Dermis blood vessel endothelial cell (primary cell): ENCODE measurements at regions not wholly inside any gene's neighbourhood (a gene's known extent, or its start where the extent isn't known, plus 50 kb on each side); places are given as distances from the start of the nearest gene placed in this dataset.

Experiments used
- DNase-seq: peaks from one replicate; pipeline ENCODE4 v3.0.0; 2010

- no peak for DNase-seq
Measured at GRCh38 chr6:56377295-56377694, 129.9 kb upstream of the COL21A1 start.

DNA sequence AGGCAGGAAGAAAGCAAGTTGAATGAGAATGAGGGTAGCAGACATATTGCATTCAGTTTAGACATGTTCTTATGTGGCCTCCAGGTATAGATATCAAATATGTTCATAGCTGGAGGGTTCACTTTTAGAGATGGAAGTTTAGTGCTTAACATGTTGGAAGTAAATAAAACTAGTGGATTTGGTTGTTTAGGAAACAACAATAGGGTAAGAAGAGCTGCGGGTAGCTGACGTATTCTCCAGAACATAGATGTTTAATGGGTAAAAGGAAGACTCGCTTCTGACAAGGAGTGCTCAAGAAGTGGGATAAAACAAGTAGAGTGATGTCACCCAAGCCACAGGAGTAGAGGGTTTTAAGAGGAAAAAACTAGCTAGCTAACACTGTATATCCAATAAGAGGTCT lies 128.4 kb upstream of the COL21A1 start:
- no peak for DNase-seq

GRCh38 chr6:56374841-56375369 lies 127.5 kb upstream of the COL21A1 start:
- DNase-seq, result peak; percentile 43

DNA sequence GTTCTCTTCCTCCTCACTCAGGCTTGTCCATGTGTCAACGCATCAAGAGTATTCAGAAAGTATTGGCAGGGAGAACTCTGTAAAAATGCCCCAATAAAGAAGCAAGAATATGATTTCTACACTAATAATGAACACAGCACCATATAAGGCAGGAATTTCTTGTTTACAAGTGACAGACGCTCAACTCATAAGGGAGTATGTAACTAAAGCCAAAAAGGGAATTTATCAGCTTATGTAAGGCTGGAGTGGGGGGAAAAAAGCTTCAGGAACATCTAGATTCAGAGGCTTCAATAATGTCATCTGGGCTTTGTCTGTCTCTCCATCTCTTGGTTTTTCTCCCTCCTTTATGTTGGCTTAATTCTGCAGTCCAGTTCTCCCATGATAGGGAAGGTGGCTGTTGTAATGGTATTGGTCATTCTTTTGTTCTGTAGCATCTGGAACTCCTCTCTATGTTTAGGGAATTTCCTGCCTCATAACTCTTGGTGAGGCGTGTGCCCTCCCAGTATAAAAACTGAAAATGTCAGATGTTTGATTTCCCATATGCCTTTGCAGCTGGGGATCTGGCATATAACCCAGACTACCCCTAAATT lies 125.1 kb upstream of the COL21A1 start:
- DNase-seq, result peak; percentile 52

- DNase-seq, result peak; percentile 98
Measured at GRCh38 chr6:56370561-56371211, 123.3 kb upstream of the COL21A1 start.

DNA sequence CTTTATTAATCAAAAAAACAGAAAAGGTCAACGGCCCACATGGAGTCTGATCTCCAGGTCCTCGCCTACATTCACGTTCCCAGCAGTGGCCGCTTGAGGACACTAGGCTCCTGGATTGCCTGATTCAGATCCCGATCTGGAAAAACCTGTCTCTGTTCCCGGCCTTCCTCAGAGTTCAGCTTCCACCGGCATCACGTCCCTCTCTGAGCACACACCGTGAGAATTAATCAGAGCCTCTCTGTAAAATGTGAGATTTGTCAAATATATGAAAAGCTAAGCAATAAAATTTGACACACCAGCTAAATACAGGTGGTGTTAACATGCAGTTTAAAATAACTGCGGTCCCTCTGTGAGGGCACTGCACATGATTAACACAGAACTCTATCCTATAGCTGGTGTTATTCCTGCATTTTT lies 122.8 kb upstream of the COL21A1 start:
- DNase-seq, result peak; percentile 95

- peak; percentile 83 for DNase-seq
Measured at GRCh38 chr6:56368491-56368890, 121.1 kb upstream of the COL21A1 start.

- DNase-seq, result no peak
Measured at GRCh38 chr6:56366141-56366852, 118.9 kb upstream of the COL21A1 start.

GRCh38 chr6:56364827-56365339 lies 117.5 kb upstream of the COL21A1 start:
- peak; percentile 51 for DNase-seq

GRCh38 chr6:56364431-56364826 lies 117.0 kb upstream of the COL21A1 start:
- DNase-seq, result no peak

- DNase-seq, result peak; percentile 78
Measured at GRCh38 chr6:56363796-56364430, 116.5 kb upstream of the COL21A1 start.

GRCh38 chr6:56361812-56362211 lies 114.4 kb upstream of the COL21A1 start:
- DNase-seq, result peak; percentile 97

DNA sequence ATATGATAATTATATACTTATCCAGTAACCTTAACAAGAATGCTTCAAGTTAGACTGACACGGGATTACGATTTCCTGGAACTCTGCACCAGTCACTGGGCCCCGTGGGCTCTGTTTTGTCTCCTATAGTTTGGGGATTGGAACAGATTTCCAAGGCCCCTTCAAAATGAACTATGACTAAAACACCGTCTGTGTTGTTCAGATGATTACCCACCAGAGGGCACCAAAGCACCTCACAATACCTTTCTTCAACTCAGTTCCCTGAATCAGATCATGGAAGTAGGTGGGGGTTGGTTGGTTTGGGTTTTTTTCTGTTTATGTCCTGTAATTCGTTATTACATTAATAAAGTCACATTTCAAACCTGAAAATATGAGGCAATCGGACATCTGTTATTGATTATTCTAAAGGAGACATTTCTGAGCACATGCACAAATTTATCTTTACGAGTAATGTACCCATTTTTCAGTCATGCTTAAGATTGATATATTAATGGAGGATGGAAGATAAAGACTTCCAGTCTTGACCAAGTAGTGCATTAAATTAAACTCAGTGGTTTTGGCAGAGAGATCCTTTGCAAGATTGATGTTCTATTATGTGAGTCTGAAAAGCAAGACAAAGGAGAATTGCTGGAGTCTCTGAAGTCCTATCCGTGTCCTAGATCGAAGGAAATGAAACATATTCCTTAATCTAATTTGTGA lies 112.0 kb upstream of the COL21A1 start:
- DNase-seq, result peak; percentile 89

DNA sequence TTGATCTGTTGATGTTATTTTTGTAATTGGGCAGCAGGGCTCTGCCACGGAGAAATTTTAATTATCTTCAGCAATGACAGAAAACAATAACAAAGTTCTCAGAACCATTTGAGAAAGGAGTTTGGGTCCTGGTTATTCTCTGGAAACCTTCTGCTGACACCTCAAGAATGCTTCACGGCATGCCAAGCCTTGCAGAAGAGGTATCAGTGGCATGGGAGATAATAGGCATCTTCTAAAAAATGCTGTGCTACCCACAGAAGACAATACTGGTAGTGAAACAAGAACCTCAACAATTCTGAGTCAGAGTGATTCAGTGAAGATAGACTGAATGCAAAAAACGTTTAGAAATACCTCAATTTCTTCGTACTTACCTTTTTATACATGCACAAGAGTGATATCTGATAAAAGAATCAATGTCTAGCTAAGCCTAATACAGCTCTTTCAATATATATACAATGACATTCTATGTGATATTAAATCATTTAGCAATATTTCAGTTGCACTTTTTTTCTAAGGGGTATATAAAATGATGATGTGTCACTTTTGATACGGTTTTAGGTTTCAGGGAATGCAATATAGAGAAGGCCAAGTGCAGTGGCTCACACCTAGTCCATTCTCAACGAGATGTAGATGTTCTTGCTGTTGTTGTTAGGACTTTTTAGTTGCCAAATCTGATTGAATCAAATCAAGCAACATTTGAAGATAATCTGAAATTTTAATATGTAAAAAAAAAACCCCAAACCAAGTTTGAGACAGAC lies 110.4 kb upstream of the COL21A1 start:
- no peak for DNase-seq

- DNase-seq, result peak; percentile 62
Measured at GRCh38 chr6:56356426-56356825, 109.0 kb upstream of the COL21A1 start.

GRCh38 chr6:56353860-56354259 lies 106.5 kb upstream of the COL21A1 start:
- DNase-seq, result no peak

DNA sequence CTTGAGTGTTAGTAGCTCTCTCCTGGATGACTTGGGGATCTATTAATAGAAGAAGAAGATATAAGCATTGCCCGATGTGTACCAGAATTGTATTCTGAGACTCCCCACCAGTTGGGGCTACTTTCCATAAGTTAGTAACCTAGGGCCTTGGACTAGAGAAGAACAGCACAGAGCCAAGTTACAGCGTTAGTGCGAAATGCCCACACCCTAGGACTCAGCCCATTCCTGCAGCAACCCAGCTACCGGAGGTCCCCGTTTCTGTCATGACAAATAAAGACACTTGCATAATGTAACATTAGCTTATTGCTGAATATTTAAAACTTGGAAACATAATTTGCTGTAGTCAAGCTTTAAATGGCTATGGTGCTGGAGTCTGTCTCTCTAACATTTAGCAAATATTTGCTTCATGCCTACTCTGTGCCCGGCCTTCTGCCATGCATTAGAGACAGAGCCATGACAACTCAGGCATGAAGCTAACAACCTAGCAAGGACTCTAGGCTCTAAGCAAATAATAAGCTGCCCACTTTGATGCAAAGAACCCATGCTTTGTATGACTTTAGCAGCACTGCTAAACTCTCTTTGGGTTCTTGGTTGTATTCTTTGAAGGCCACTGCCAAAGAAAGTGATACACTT lies 103.4 kb upstream of the COL21A1 start:
- no peak for DNase-seq

- no peak for DNase-seq
Measured at GRCh38 chr6:56349194-56349593, 101.8 kb upstream of the COL21A1 start.

- DNase-seq, result no peak
Measured at GRCh38 chr6:56348578-56348977, 101.2 kb upstream of the COL21A1 start.

DNA sequence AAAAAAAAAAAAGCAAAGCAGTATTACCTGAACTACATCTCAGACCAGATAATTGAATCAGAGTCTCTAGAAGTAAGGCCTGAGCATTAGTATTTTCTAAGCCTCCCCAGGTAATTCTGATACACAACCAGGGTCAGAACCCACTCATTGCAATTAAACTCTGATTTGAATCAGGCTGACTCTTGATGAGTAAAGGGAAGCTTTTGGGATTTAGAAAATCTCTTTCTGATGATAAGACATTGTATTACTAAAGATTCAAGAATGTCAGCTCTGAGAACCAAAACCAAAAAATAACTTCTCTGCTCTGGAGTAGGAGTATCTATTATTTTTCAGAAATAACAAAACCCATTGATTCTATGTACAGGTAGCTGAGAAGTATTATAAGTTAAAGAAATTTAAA lies 100.1 kb upstream of the COL21A1 start:
- no peak for DNase-seq

DNA sequence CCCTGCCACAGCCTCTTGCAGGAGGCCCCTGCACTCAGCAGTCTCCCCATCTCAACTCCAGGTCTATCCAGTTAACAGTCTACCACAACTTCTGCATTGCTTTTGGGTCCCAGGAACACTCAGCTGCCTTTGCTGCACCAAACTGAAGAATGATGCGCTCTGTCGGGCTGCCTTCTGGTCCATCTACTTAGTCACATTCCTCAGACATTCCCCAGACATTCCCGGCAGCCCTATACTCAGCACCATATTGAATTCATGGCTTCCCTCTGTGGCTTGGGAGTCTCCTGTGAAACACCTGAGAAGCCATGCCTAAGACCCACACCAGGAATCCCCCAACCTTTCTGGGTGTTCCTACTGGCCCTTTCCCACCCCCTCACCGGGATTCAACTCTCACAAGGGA lies 99.6 kb upstream of the COL21A1 start:
- no peak for DNase-seq
